HUES64 (cell line): ENCODE measurements at regions not wholly inside any gene's neighbourhood (a gene's known extent, or its start where the extent isn't known, plus 50 kb on each side); places are given as distances from the start of the nearest gene placed in this dataset.
"Not testable (repeated sequence)": the region's sequence is repeated elsewhere in the genome, so short reads cannot be mapped to it uniquely, and the experiment has no call there.

Experiments
- H3K27ac ChIP-seq: 2 replicates; pipeline ENCODE4 v1.7.0; 2013; ENCODE audit warnings: low read depth, low read length, inconsistent platforms
- H3K27me3 ChIP-seq: 2 replicates; pipeline ENCODE4 v1.6.1; 2013; ENCODE audit warnings: mild to moderate bottlenecking, low read length; ENCODE audit not compliant: insufficient read depth
- H3K36me3 ChIP-seq: 2 replicates; pipeline ENCODE4 v1.6.1; 2013; ENCODE audit warnings: mild to moderate bottlenecking, low read length; ENCODE audit not compliant: insufficient read depth
- H3K4me1 ChIP-seq: 2 replicates; pipeline ENCODE4 v1.6.1; 2013; ENCODE audit warnings: mild to moderate bottlenecking, low read length, moderate library complexity; ENCODE audit not compliant: insufficient read depth
- H3K4me3 ChIP-seq: 2 replicates; pipeline ENCODE4 v1.5.1; 2013; ENCODE audit warnings: mild to moderate bottlenecking, low read length, moderate library complexity
- H3K9ac ChIP-seq: 2 replicates; pipeline ENCODE4 v1.6.1; 2013; ENCODE audit warnings: mild to moderate bottlenecking, low read depth, low read length
- H3K9me3 ChIP-seq: 2 replicates; pipeline ENCODE4 v1.6.1; 2013; ENCODE audit warnings: low read depth, low read length; ENCODE audit not compliant: insufficient read depth
- WGBS: fragments of 150-250, 120-280 bp; methylation state at CpG from one replicate; pipeline ENCODE4 v1.1.7; 2013; ENCODE audit warnings: missing lambda C conversion rate; 5-methylcytosine and 5-hydroxymethylcytosine counted together

DNA sequence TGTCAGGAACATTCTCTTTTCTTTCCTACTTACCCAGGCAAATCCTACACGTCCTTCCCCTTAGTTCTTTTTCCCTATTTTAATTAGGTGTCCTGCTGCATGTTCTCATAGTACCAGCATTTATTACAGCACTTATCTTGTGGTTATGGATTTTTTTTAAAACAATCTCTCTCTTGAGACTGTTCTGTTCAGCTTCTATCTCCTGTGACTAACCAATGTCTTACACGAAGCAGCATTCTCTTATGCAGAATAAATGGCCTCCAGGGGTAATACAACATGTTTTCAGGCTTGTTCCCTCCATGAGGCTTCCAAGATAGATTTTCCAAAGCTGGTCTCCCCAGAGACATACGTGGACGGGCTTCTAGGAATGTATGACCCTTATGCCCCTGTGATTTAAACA is 1096.1 kb upstream of the CELF2 start:
- no peak overlapping the region for H3K9ac ChIP-seq
- no peaks in the 10 kb centered on the region for H3K4me1 ChIP-seq
- 78% methylated on average over 4 of the region's 4 CpGs for WGBS
- H3K9me3 ChIP-seq: no peaks in the 10 kb centered on the region
- no peak overlapping the region for H3K4me3 ChIP-seq
- no peaks in the 10 kb centered on the region for H3K27me3 ChIP-seq
- no peak overlapping the region for H3K27ac ChIP-seq
- H3K36me3 ChIP-seq: no peaks in the 10 kb centered on the region

DNA sequence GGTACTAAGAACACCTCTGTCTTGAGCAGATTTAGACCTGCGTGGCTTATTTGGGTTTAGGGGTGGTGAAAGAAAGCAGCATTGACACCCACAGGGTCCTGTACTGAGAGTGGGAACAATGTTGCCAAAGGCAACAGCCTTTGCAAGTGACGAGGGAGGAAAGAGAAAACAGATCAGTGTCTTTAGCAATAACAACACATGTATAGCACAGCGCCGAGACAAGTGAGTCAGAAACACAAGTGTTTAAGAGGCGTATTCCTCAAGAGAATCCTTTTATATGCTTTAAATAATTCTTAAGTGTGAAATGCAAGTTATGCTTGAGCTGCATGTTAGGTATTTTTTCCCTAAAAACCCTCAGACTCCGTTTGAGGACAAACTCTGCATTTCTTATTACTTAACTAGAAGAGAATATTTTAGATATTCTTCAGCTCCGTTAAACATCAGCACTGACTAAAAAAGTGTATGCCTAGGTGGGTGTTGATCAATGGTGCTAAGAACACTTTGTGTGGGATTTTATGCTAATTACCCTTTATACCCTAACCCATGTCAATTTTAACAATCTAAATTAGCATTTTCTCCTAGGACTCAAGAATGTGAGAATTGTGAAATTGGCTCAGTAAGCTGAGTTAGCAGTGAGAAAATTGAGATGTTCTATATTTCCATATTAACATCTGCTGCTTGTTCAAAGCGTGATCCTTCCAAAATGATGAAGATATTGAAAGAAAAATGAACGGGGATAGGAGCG is 1095.4 kb upstream of the CELF2 start:
- Histone ChIP-seq H3K9ac (no peak overlapping the region), H3K4me3 (no peak overlapping the region)
- 94% methylated on average over 5 of the region's 10 CpGs for WGBS

DNA sequence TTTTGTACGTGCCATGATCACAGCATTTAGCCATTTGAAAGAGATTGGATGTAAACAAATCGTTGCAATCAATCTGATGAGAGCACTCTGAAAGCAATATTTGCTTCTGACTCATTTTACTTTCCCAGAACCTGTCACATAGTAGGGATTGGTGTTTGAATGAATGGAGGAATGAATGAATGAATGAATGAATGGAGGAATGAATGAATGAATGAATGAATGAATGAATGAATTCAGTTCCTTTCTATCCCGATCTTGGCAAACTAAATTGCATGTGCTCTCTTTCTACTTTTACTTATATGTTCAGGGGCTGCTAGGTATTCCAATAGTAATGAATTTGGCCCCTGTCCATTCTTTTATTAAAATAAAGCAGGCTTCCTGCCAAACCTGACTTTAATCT is 1091.7 kb upstream of the CELF2 start:
- WGBS: 91% methylated on average over 2 of the region's 3 CpGs
- no peaks in the 10 kb centered on the region for H3K9me3 ChIP-seq
- no peaks in the 10 kb centered on the region for H3K4me1 ChIP-seq
- H3K4me3 ChIP-seq: no peak overlapping the region
- H3K9ac ChIP-seq: no peak overlapping the region
- H3K27ac ChIP-seq: no peak overlapping the region
- H3K36me3 ChIP-seq: no peaks in the 10 kb centered on the region
- H3K27me3 ChIP-seq: no peaks in the 10 kb centered on the region

More for the DNA sequence above, 1095.4 kb upstream of the CELF2 start:
- Histone ChIP-seq H3K4me1 (no peaks in the 10 kb centered on the region), H3K27me3 (no peaks in the 10 kb centered on the region), H3K36me3 (no peaks in the 10 kb centered on the region), H3K27ac (no peak overlapping the region), H3K9me3 (no peaks in the 10 kb centered on the region)

DNA sequence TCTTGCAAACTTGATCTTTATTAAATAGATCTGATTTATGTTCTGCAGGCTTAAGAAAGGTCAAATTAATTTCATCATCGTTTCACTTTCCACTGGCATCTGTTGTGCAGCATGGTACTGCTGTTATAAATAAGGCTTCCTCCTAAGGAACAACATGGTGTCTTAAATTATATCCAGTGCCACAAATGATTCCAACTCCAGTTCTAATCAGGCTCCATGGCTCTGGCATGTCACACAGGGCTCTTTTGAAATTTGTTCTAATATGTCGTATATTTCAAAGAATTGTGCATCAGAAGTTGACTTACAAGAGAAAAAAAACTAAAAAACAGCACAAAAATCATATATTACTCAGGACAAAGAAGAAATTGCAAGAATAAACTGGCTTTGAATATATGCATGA is 1090.8 kb upstream of the CELF2 start:
- H3K27ac ChIP-seq: no peak overlapping the region
- no peak overlapping the region for H3K9ac ChIP-seq
- WGBS: 100% methylated on average over 2 of the region's 2 CpGs
- no peaks in the 10 kb centered on the region for H3K9me3 ChIP-seq
- no peaks in the 10 kb centered on the region for H3K4me1 ChIP-seq
- no peaks in the 10 kb centered on the region for H3K27me3 ChIP-seq
- H3K4me3 ChIP-seq: no peak overlapping the region
- H3K36me3 ChIP-seq: no peaks in the 10 kb centered on the region

DNA sequence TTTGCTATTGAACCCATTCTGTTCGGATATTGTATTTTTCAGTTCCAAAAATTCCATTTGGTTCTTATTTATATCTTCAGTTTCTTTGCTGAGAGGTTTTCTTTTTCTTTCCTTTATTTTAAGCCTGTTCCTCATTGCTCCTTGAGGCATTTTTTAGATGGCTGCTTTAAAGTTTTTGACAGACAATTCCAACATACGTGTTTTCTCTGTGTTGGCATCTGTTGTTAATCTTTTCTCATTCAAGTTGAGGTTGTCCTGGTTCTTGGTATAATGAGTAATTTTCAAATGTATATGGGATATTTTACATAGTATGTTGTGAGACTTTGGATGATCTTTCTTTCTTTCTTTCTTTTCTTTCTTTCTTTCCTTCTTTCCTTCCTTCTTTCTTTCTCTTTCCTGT is 1078.0 kb upstream of the CELF2 start:
- Histone ChIP-seq H3K9me3 (no peaks in the 10 kb centered on the region), H3K27ac (no peak overlapping the region), H3K36me3 (no peaks in the 10 kb centered on the region), H3K27me3 (no peaks in the 10 kb centered on the region), H3K4me3 (no peak overlapping the region), H3K4me1 (no peaks in the 10 kb centered on the region), H3K9ac (no peak overlapping the region)
- 100% methylated on average over 2 of the region's 2 CpGs for WGBS

DNA sequence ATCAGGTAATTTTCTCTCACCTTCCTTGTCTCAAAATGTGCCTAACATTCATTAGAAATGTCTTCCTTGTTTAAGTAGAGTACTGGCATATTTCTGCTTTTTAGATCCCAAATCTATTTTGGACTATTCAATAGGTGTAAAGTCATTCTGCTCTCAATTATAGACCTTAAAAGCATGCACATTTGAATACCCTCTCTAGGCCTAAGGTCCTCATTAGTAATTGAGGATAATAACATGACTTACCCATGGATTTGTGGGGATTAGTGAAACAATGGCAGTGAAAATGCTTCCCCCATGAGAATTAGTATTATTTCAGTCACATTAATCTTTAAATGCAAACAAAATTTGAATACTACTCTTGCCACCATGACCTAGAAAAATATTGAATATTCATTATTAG is 1073.0 kb upstream of the CELF2 start:
- no peak overlapping the region for H3K4me3 ChIP-seq
- H3K9ac ChIP-seq: no peak overlapping the region
- H3K27ac ChIP-seq: no peak overlapping the region
- H3K4me1 ChIP-seq: no peaks in the 10 kb centered on the region
- no peaks in the 10 kb centered on the region for H3K36me3 ChIP-seq
- no peaks in the 10 kb centered on the region for H3K27me3 ChIP-seq
- H3K9me3 ChIP-seq: no peaks in the 10 kb centered on the region

DNA sequence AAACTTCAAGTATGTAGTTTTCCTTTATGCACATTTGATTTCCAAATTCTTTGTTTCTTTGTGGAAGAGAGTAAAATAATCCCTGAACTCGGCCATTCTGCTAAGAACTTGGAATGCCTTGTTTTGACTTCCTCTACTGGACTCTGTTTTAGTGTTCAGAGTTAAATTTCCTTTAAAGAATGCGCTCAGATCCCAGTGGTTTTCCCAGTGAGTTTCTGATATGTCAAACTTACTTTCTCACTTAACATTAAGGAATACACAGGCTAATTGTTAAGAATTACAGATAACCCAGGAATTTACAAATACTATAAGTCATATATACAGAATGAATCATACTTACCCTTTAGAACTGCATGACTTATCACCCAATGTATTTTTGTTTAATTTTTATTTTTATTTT is 1067.6 kb upstream of the CELF2 start:
- no peaks in the 10 kb centered on the region for H3K27me3 ChIP-seq
- H3K4me1 ChIP-seq: no peaks in the 10 kb centered on the region
- no peak overlapping the region for H3K4me3 ChIP-seq
- WGBS: 86% methylated on average over 2 of the region's 2 CpGs
- no peaks in the 10 kb centered on the region for H3K36me3 ChIP-seq
- H3K27ac ChIP-seq: no peak overlapping the region
- no peaks in the 10 kb centered on the region for H3K9me3 ChIP-seq
- no peak overlapping the region for H3K9ac ChIP-seq

DNA sequence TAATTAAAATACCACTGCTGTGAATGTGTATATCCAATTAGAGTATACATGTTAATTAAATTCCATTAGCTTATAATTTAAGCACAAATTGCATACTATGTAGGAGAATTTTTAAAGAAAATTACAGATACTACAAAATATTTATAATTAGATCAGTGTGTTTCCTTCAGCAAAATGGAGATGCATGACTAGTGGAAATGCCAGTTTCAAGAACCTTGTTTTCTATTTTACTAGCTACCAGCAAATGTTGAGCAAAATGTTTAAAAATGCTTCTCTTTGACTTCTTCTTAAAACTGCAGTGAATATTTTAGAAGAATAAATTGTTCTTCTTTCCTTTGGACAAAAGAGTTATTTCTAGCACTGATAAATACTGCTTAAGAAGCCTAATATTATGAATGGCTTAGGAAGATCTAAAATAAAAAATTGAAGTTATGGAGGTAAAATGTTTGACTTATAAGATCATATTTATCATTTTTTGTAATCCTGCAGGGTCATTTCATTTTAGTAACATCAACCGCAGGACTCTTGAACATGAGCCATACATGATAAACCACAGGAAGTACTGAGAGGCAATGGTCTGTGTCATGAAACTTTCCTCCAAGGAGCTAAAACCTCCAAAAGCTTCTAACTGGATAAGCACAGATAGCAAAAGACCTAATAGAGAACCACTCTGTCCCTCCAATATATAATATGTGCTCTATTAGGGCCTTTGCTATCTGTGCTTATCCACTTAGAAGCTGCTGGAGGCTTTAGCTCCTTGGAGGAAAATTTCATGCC is 1066.0 kb upstream of the CELF2 start:
- no peak overlapping the region for H3K4me3 ChIP-seq
- WGBS: 100% methylated on average over 1 of the region's 1 CpG
- H3K4me1 ChIP-seq: no peaks in the 10 kb centered on the region
- no peaks in the 10 kb centered on the region for H3K9me3 ChIP-seq
- no peak overlapping the region for H3K27ac ChIP-seq
- H3K27me3 ChIP-seq: no peaks in the 10 kb centered on the region
- no peaks in the 10 kb centered on the region for H3K36me3 ChIP-seq
- no peak overlapping the region for H3K9ac ChIP-seq

DNA sequence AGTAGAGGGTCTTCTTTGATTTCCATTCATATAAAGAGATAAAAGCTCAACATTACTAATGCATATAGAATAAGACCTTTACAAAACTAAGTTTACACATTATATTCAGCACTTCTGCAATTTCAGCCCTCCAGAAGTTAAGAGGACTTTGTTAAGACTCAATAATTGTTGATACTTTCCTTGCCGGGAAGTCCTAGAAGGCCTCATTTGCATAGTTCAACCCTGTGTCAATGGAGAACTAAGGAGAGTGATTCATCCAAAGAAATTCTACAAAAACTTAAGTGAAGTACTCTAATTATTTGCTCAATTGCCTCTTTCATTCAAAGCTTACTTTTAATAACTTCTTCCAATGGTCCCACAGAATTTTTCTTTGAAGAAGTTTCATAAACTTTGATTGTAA is 1060.3 kb upstream of the CELF2 start:
- Histone ChIP-seq H3K4me1 (peaks cover 5% of the 10 kb centered on the region), H3K27ac (no peak overlapping the region), H3K36me3 (no peaks in the 10 kb centered on the region), H3K9me3 (no peaks in the 10 kb centered on the region), H3K9ac (no peak overlapping the region), H3K4me3 (no peak overlapping the region), H3K27me3 (no peaks in the 10 kb centered on the region)
- 70% methylated on average over 1 of the region's 1 CpG for WGBS

DNA sequence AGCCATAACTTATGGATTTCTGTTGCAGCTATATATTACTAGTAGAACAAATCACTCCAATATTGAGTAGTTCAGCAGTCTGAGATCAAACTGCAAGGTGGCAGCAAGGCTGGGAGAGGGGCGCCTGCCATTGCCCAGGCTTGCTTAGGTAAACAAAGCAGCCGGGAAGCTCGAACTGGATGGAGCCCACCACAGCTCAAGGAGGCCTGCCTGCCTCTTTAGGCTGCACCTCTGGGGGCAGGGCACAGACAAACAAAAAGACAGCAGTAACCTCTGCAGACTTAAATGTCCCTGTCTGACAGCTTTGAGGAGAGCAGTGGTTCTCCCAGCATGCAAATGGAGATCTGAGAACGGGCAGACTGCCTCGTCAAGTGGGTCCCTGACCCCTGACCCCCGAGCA is 1059.8 kb upstream of the CELF2 start:
- H3K27ac ChIP-seq, H3K36me3 ChIP-seq, H3K9me3 ChIP-seq, H3K27me3 ChIP-seq, H3K4me1 ChIP-seq, H3K9ac ChIP-seq, H3K4me3 ChIP-seq: not testable (repeated sequence)
- 61% methylated on average over 6 of the region's 6 CpGs for whole genome bisulfite sequencing

DNA sequence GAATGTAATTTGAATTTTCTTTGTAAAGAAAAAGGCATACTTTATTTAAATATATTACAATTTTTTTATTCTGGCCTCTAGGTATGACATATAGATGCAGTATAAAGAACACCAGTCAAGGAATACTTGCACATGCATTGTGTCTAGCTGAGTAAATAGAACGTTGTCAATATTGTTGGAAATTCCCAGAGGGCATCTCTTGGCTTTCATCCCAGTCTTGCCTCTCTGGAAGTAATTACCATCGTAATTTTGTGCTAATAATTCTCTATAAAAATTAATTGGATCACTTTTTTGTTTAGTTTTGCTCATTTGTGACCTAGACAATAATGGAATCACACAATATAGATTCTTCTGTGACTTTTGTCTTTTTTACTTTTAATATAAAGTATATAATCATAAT is 1052.3 kb upstream of the CELF2 start:
- Histone ChIP-seq H3K4me3 (no peak overlapping the region), H3K4me1 (no peaks in the 10 kb centered on the region), H3K27me3 (no peaks in the 10 kb centered on the region), H3K36me3 (no peaks in the 10 kb centered on the region), H3K9ac (no peak overlapping the region), H3K9me3 (no peaks in the 10 kb centered on the region), H3K27ac (no peak overlapping the region)
- WGBS: 94% methylated on average over 1 of the region's 2 CpGs
